GM18505 (cell line): ENCODE measurements at regions not wholly inside any gene's neighbourhood (a gene's known extent, or its start where the extent isn't known, plus 50 kb on each side); places are given as distances from the start of the nearest gene placed in this dataset.

Experiments
- ATAC-seq: cut with Tn5 transposase; IDR thresholded peaks from one replicate; pipeline ENCODE4 v1.9.1; 2021; ENCODE audit not compliant: unreplicated experiment
- POLR2A ChIP-seq: IDR thresholded peaks from 4 replicates; pipeline ENCODE4 v1.6.1; 2011; ENCODE audit warnings: borderline replicate concordance; ENCODE audit not compliant: insufficient read depth, insufficient read length; ENCODE audit errors: extremely low read depth

- TF ChIP-seq POLR2A = no peak
- no peak for ATAC-seq
Measured at GRCh38 chr2:5060956-5061355, 631.2 kb upstream of the SOX11 start.

GRCh38 chr2:5064687-5065086 is 627.5 kb upstream of the SOX11 start:
- no peak for ATAC-seq
- TF ChIP-seq POLR2A = no peak

- no peak for TF ChIP-seq POLR2A
- ATAC-seq = no peak
Measured at GRCh38 chr2:5067816-5068215, 624.4 kb upstream of the SOX11 start.

GRCh38 chr2:5070257-5070656 is 621.9 kb upstream of the SOX11 start:
- no peak for ATAC-seq
- no peak for TF ChIP-seq POLR2A

- no peak for TF ChIP-seq POLR2A
- no peak for ATAC-seq
Measured at GRCh38 chr2:5074733-5075132, 617.5 kb upstream of the SOX11 start.

GRCh38 chr2:5076599-5076998 is 615.6 kb upstream of the SOX11 start:
- no peak for TF ChIP-seq POLR2A
- no peak for ATAC-seq

- ATAC-seq = no peak
- TF ChIP-seq POLR2A = no peak
Measured at GRCh38 chr2:5077479-5078089, 614.6 kb upstream of the SOX11 start.

- TF ChIP-seq POLR2A = no peak
- ATAC-seq = no peak
Measured at GRCh38 chr2:5083402-5083801, 608.8 kb upstream of the SOX11 start.

- TF ChIP-seq POLR2A = no peak
- no peak for ATAC-seq
Measured at GRCh38 chr2:5089409-5089808, 602.8 kb upstream of the SOX11 start.

- TF ChIP-seq POLR2A = no peak
- no peak for ATAC-seq
Measured at GRCh38 chr2:5093056-5093455, 599.1 kb upstream of the SOX11 start.

- ATAC-seq = no peak
Measured at GRCh38 chr2:5093518-5093917, 598.7 kb upstream of the SOX11 start.

GRCh38 chr2:5094192-5094591 is 598.0 kb upstream of the SOX11 start:
- no peak for TF ChIP-seq POLR2A
- ATAC-seq = no peak

More at GRCh38 chr2:5093518-5093917, 598.7 kb upstream of the SOX11 start:
- no peak for TF ChIP-seq POLR2A

GRCh38 chr2:5098286-5098685 is 593.9 kb upstream of the SOX11 start:
- no peak for ATAC-seq
- no peak for TF ChIP-seq POLR2A

GRCh38 chr2:5102823-5103222 is 589.4 kb upstream of the SOX11 start:
- TF ChIP-seq POLR2A = no peak
- no peak for ATAC-seq

GRCh38 chr2:5111581-5111980 is 580.6 kb upstream of the SOX11 start:
- ATAC-seq = no peak
- no peak for TF ChIP-seq POLR2A
